ENCODE measurements at regions not wholly inside any gene's neighbourhood (a gene's known extent, or its start where the extent isn't known, plus 50 kb on each side); places are given as distances from the start of the nearest gene placed in this dataset.

GRCh38 chr13:62049992-62050391, 634.3 kb upstream of the PCDH20 start:
- Histone ChIP-seq H3K4me1 (no peaks in the 10 kb centered on the region), H3K36me3 (no peaks in the 10 kb centered on the region), H3K4me3 (no peak overlapping the region), H3K27ac (no peak overlapping the region), H3K27me3 (no peaks in the 10 kb centered on the region), H3K9me3 (peaks cover 0 to 8% (median 0%) of the 10 kb centered on the region in 3 donors)
- WGBS, 2 donors (ENCODE audit: low coverage in 1 of 2), result 86 to 96% methylated on average over 2 of the region's 2 CpGs
- TF ChIP-seq POLR2A (IDR thresholded peaks at IDR 0.05) (no peak), POLR2AphosphoS5 (IDR thresholded peaks at IDR 0.05) (no peak), EP300 (IDR thresholded peaks at IDR 0.05) (no peak), CTCF (IDR thresholded peaks at IDR 0.05) (no peak)
- ATAC-seq, result no peak

- WGBS, 2 donors (ENCODE audit: low coverage in 1 of 2), result no CpG with 5 or more reads among the region's 13 CpGs
Measured at GRCh38 chr13:62046512-62046911, 630.9 kb upstream of the PCDH20 start.

GRCh38 chr13:62043600-62043999, 628.0 kb upstream of the PCDH20 start:
- H3K27me3 ChIP-seq, result no peaks in the 10 kb centered on the region
- H3K27ac ChIP-seq, result no peak overlapping the region
- TF ChIP-seq POLR2A (IDR thresholded peaks at IDR 0.05) (no peak), CTCF (IDR thresholded peaks at IDR 0.05) (no peak), EP300 (IDR thresholded peaks at IDR 0.05) (no peak), POLR2AphosphoS5 (IDR thresholded peaks at IDR 0.05) (no peak)
- no peaks in the 10 kb centered on the region for H3K36me3 ChIP-seq
- H3K4me3 ChIP-seq, result no peak overlapping the region
- 93 to 98% methylated on average over 3 of the region's 3 CpGs for WGBS, 2 donors (ENCODE audit: low coverage in 1 of 2)
- H3K9me3 ChIP-seq, result peaks cover 0 to 8% (median 0%) of the 10 kb centered on the region in 3 donors
- H3K4me1 ChIP-seq, result no peaks in the 10 kb centered on the region
- no peak for ATAC-seq

More at GRCh38 chr13:62046512-62046911, 630.9 kb upstream of the PCDH20 start:
- TF ChIP-seq CTCF (IDR thresholded peaks at IDR 0.05) (no peak), POLR2AphosphoS5 (IDR thresholded peaks at IDR 0.05) (no peak), EP300 (IDR thresholded peaks at IDR 0.05) (no peak), POLR2A (IDR thresholded peaks at IDR 0.05) (no peak)
- ATAC-seq, result no peak
- Histone ChIP-seq H3K9me3 (peaks cover 0 to 8% (median 0%) of the 10 kb centered on the region in 3 donors), H3K27ac (no peak overlapping the region), H3K4me3 (no peak overlapping the region), H3K27me3 (no peaks in the 10 kb centered on the region), H3K4me1 (no peaks in the 10 kb centered on the region), H3K36me3 (no peaks in the 10 kb centered on the region)

- no peak for ATAC-seq
- Histone ChIP-seq H3K4me3 (no peak overlapping the region), H3K9me3 (no peaks in the 10 kb centered on the region), H3K27ac (no peak overlapping the region), H3K4me1 (no peaks in the 10 kb centered on the region), H3K36me3 (no peaks in the 10 kb centered on the region), H3K27me3 (no peaks in the 10 kb centered on the region)
- TF ChIP-seq CTCF (IDR thresholded peaks at IDR 0.05) (no peak), EP300 (IDR thresholded peaks at IDR 0.05) (no peak), POLR2A (IDR thresholded peaks at IDR 0.05) (no peak), POLR2AphosphoS5 (IDR thresholded peaks at IDR 0.05) (no peak)
- WGBS, 2 donors (ENCODE audit: low coverage in 1 of 2), result 86 to 92% methylated on average over 2 of the region's 2 CpGs
Measured at GRCh38 chr13:62040806-62041205, 625.2 kb upstream of the PCDH20 start.

GRCh38 chr13:62040078-62040477, 624.4 kb upstream of the PCDH20 start:
- Histone ChIP-seq H3K4me1 (no peaks in the 10 kb centered on the region), H3K9me3 (no peaks in the 10 kb centered on the region), H3K4me3 (no peak overlapping the region), H3K36me3 (no peaks in the 10 kb centered on the region), H3K27me3 (no peaks in the 10 kb centered on the region), H3K27ac (no peak overlapping the region)
- no peak for ATAC-seq
- no peak for TF ChIP-seq CTCF (IDR thresholded peaks at IDR 0.05)
- TF ChIP-seq POLR2A (IDR thresholded peaks at IDR 0.05), result no peak
- WGBS, 2 donors (ENCODE audit: low coverage in 1 of 2), result 69 to 81% methylated on average over 3 of the region's 3 CpGs

Data from gastroesophageal sphincter (tissue), 4 donors.